ENCODE measurements at regions not wholly inside any gene's neighbourhood (a gene's known extent, or its start where the extent isn't known, plus 50 kb on each side); places are given as distances from the start of the nearest gene placed in this dataset.
"Not testable (repeated sequence)": the region's sequence is repeated elsewhere in the genome, so short reads cannot be mapped to it uniquely, and the experiment has no call there.

DNA sequence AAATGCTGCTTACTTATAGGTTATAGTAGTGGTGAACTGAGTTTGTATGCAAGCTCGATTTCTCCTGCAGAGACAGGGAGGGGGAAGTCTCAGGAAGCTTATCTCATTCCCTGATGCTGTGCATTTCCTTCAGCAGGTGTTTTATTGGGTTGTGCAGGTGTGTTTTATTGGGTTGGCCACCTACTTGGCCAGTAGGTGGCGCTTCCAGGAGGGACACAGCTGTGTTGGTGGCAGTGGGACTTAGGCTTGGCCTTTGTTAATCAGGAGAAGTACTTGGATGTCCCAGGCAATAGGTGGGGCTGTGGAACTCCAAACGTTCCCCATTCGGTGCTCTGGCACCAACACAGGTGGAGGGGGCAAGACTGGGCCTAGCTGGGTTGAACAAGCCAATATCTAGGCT, 196.0 kb upstream of the DCAF8L1 start:
- TF ChIP-seq, protein P1, sequence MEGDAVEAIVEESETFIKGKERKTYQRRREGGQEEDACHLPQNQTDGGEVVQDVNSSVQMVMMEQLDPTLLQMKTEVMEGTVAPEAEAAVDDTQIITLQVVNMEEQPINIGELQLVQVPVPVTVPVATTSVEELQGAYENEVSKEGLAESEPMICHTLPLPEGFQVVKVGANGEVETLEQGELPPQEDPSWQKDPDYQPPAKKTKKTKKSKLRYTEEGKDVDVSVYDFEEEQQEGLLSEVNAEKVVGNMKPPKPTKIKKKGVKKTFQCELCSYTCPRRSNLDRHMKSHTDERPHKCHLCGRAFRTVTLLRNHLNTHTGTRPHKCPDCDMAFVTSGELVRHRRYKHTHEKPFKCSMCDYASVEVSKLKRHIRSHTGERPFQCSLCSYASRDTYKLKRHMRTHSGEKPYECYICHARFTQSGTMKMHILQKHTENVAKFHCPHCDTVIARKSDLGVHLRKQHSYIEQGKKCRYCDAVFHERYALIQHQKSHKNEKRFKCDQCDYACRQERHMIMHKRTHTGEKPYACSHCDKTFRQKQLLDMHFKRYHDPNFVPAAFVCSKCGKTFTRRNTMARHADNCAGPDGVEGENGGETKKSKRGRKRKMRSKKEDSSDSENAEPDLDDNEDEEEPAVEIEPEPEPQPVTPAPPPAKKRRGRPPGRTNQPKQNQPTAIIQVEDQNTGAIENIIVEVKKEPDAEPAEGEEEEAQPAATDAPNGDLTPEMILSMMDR (IDR thresholded peaks at IDR 0.05) = no peak
- TF ChIP-seq POLR2A (IDR thresholded peaks at IDR 0.05) (no peak), EP300 (IDR thresholded peaks at IDR 0.05) (no peak)
- 27 to 40% (median 30%) methylated on average over 4 of the region's 4 CpGs for WGBS, 3 donors
- H3K4me3 ChIP-seq = no peak overlapping the region
- no peak overlapping the region for H3K27ac ChIP-seq
- H3K4me1 ChIP-seq (ENCODE audit: insufficient read depth) = no peaks in the 10 kb centered on the region
- DNase-seq = no peak
- no peaks in the 10 kb centered on the region for H3K27me3 ChIP-seq
- intact Hi-C loops (cut with DNase I) = no loop called here
- H3K36me3 ChIP-seq = no peaks in the 10 kb centered on the region
- H3K9me3 ChIP-seq = no peaks in the 10 kb centered on the region

DNA sequence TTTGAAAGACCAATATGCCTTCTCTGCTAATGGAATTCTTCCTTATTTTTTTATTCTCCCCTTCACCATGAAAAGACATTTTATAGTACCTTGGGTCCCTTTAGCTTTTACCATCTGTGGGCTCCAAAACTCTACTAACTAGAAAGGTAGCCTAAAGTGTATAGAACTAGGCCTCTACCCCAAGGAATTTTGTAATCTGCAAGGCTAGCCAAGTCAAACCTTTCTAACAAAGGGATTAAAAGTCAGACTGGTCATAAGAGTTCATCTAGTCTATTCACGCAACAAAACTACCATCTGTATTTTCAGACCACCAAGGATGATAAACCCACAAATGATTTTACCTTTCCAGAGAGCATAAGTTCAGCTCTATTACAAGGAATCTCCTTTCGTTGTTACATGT, 189.5 kb upstream of the DCAF8L1 start:
- Histone ChIP-seq H3K36me3 (no peaks in the 10 kb centered on the region), H3K9me3 (no peaks in the 10 kb centered on the region), H3K27ac (no peak overlapping the region), H3K27me3 (peaks cover 2% of the 10 kb centered on the region), H3K4me1 (ENCODE audit: insufficient read depth) (no peaks in the 10 kb centered on the region), H3K4me3 (no peak overlapping the region)
- TF ChIP-seq POLR2A (IDR thresholded peaks at IDR 0.05) (no peak), EP300 (IDR thresholded peaks at IDR 0.05) (no peak)
- TF ChIP-seq, protein P1 (IDR thresholded peaks at IDR 0.05) = no peak
- intact Hi-C loops (cut with DNase I) = no loop called here
- WGBS, 3 donors = 64 to 80% (median 76%) methylated on average over 2 of the region's 2 CpGs
- DNase-seq = no peak

DNA sequence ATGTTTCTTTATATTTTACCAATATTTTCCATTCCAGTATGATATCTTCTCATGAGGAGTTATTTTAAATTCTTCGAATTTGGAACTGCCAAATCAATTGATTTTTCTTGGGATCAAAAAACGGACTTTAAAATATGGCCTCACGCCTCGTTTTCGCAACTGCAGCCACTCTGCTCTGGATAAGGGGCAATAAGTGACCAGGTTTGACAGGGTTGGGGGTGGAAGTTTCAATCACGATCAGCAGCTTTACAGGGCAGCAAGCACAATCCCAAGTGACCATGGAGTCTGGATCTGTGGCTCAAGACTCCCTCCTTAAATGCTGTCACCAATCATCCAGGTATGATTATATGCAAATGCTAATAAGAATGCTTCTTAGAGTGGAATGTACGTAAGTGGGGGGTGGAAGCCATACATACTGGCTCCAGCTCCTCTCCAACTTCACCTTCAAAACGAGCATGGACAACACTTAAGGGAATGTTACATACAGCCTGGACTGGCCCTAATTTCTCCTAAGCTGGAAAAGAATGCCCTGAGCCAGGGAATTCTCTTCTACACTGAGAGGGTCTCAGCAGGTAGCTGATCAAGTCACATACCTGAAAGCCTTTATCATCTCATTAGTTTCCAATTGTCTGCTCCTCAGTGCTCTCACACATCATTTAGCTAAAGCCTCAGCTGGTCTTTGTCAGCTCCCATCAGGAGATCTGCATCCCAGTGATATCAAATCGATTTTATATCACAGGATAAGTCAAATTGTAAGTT, 176.9 kb upstream of the DCAF8L1 start:
- no peaks in the 10 kb centered on the region for H3K4me1 ChIP-seq (ENCODE audit: insufficient read depth)
- intact Hi-C loops (cut with DNase I) = no loop called here
- H3K4me3 ChIP-seq = no peak overlapping the region
- no peaks in the 10 kb centered on the region for H3K36me3 ChIP-seq
- WGBS, 3 donors = 52 to 66% (median 56%) methylated on average over 9 of the region's 9 CpGs
- no peak for TF ChIP-seq EP300 (IDR thresholded peaks at IDR 0.05)
- no peak for TF ChIP-seq POLR2A (IDR thresholded peaks at IDR 0.05)
- TF ChIP-seq, protein P1 (IDR thresholded peaks at IDR 0.05) = no peak
- DNase-seq = no peak
- H3K27ac ChIP-seq = no peak overlapping the region
- H3K27me3 ChIP-seq = no peaks in the 10 kb centered on the region
- H3K9me3 ChIP-seq = no peaks in the 10 kb centered on the region

DNA sequence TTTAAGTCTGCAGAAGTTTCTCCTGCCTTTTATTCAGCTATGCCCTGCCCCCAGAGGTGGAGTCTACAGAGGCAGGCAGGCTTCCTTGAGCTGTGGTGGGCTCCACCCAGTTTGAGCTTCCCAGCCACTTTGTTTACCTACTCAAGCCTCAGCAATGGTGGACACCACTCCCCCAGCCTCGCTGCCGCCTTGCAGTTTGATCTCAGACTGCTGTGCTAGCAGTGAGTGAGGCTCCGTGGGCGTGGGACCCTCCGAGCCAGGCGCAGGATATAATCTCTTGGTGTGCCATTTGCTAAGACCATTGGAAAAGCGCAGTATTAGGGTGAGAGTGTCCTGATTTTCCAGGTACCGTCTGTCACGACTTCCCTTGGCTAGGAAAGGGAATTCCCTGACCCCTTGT, 171.0 kb upstream of the DCAF8L1 start:
- H3K27ac ChIP-seq; intact Hi-C loops (cut with DNase I); H3K36me3 ChIP-seq; DNase-seq; H3K27me3 ChIP-seq; H3K9me3 ChIP-seq; H3K4me1 ChIP-seq (ENCODE audit: insufficient read depth); H3K4me3 ChIP-seq: not testable (repeated sequence)
- 72 to 86% (median 74%) methylated on average over 9 of the region's 9 CpGs for WGBS, 3 donors

DNA sequence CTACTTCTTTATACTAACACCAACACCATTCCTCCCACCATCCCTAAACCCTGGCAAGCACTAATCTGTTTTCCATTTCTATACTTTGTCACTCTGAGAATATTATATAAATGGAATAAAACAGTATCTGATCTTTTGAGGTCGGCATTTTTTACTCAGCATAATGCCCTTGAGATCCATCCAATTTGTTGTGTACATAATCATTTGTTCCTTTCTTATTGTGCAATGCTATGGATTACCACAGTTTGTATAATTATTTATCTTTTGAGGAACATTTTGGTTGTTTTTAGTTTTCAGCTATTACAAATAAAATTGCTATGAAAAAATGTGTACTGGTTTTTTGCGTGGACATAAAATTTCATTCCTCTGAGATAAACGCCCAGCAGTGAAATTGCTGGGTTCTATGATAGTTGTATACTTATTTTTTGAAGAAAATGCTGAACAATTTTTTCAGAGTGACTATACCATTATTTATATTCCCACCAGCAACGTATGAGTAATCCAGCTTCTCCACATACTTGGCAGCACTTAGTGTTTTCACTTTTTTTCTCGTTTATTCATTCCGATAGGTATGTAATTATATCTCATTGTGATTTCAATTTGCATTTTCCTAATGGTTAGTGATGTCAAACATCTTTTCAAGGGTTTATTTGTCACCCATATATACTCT, 154.3 kb upstream of the DCAF8L1 start:
- Histone ChIP-seq H3K27me3 (no peaks in the 10 kb centered on the region), H3K4me1 (ENCODE audit: insufficient read depth) (no peaks in the 10 kb centered on the region), H3K4me3 (no peak overlapping the region), H3K36me3 (no peaks in the 10 kb centered on the region), H3K9me3 (no peaks in the 10 kb centered on the region), H3K27ac (no peak overlapping the region)
- WGBS, 3 donors = 38 to 51% (median 43%) methylated on average over 6 of the region's 6 CpGs
- no peak for DNase-seq
- TF ChIP-seq POLR2A (IDR thresholded peaks at IDR 0.05) (no peak), EP300 (IDR thresholded peaks at IDR 0.05) (no peak)
- TF ChIP-seq, protein P1 (IDR thresholded peaks at IDR 0.05) = no peak
- intact Hi-C loops (cut with DNase I) = no loop called here

All from ovary (tissue), 7 donors.